Right lobe of liver (tissue), 4 donors: ENCODE measurements at regions not wholly inside any gene's neighbourhood (a gene's known extent, or its start where the extent isn't known, plus 50 kb on each side); places are given as distances from the start of the nearest gene placed in this dataset.

Experiments used
- POLR2A ChIP-seq: fragments of 450-650 bp; IDR thresholded peaks from one replicate; pipeline ENCODE4 v1.6.1; 2017; ENCODE audit warnings: antibody characterized with exemption, mild to moderate bottlenecking
- TF ChIP-seq, protein P1 (sequence below), 4 donors: fragments of 200-600 bp in 3 of 4; fragments of 450-650 bp in 1 of 4; IDR thresholded peaks; one replicate each; pipeline versions ENCODE4 v1.5.1 to v1.8.0; 2016 to 2022; ENCODE audit warnings: antibody characterized with exemption in 4 of 4, mild to moderate bottlenecking in 2 of 4
- donor health status: DM: no; HTN: no; CAD: no.
- donor health status: DM: no; HTN: no; CAD: no.
- donor health status: DM: no; HTN: yes; CAD: no.

DNA sequence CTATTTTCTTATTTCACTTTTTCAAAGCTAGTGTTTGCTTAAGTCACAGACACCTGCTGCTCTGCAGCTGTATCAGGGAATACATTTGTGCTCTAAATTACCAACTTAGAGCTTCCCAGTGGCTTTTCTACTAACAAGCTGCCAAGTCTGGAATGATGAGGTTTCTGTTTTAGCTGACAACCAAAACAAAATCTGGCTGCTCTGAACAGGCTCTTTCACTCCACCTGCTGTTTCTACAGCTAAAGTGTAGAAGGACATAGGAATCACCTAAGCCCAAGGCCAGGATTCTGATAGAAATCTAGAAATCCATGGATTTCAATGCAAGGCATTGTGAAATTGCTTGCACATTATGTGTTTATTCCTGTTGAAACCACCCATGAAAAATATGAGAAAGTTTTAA is 201.2 kb downstream of the SUCLG1 start:
- TF ChIP-seq, protein P1, sequence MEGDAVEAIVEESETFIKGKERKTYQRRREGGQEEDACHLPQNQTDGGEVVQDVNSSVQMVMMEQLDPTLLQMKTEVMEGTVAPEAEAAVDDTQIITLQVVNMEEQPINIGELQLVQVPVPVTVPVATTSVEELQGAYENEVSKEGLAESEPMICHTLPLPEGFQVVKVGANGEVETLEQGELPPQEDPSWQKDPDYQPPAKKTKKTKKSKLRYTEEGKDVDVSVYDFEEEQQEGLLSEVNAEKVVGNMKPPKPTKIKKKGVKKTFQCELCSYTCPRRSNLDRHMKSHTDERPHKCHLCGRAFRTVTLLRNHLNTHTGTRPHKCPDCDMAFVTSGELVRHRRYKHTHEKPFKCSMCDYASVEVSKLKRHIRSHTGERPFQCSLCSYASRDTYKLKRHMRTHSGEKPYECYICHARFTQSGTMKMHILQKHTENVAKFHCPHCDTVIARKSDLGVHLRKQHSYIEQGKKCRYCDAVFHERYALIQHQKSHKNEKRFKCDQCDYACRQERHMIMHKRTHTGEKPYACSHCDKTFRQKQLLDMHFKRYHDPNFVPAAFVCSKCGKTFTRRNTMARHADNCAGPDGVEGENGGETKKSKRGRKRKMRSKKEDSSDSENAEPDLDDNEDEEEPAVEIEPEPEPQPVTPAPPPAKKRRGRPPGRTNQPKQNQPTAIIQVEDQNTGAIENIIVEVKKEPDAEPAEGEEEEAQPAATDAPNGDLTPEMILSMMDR (IDR thresholded peaks at IDR 0.05), result peak in 1 of 4 donors; percentile 32
- no peak for TF ChIP-seq POLR2A
